CD14-positive monocyte (primary cell): ENCODE measurements at regions not wholly inside any gene's neighbourhood (a gene's known extent, or its start where the extent isn't known, plus 50 kb on each side); places are given as distances from the start of the nearest gene placed in this dataset.

Source experiments
- DNase-seq, 3 donors: peaks; one replicate each; pipeline ENCODE4 v3.0.0-alpha.2; 2011 to 2022
- H2AFZ ChIP-seq: 2 replicates; pipeline ENCODE4 v1.6.0; 2012; ENCODE audit warnings: mild to moderate bottlenecking, low read depth, low read length, inconsistent platforms; ENCODE audit not compliant: insufficient read depth, poor library complexity, severe bottlenecking
- H3K27ac ChIP-seq, 2 donors: 1 replicate in 1 of 2; 2 replicates in 1 of 2; pipeline ENCODE4 v1.5.1; 2012 to 2013; ENCODE audit warnings: low read length in 2 of 2, control low read depth in 1 of 2, inconsistent platforms in 1 of 2, low read depth in 1 of 2, mild to moderate bottlenecking in 1 of 2
- H3K27me3 ChIP-seq, 2 donors: one replicate each; pipeline versions ENCODE4 v1.6.0 to v1.6.1; 2011 to 2013; ENCODE audit warnings: low read length in 2 of 2; ENCODE audit not compliant: control insufficient read depth in 2 of 2, insufficient read depth in 2 of 2
- H3K36me3 ChIP-seq, 2 donors: replicated peaks in 1 of 2; 1 replicate in 1 of 2; 2 replicates in 1 of 2; pipeline versions ENCODE4 v1.5.1 to v1.6.1; 2012 to 2013; ENCODE audit warnings: low read length in 2 of 2, control low read depth in 1 of 2, inconsistent platforms in 1 of 2, mild to moderate bottlenecking in 1 of 2; ENCODE audit not compliant: insufficient read depth in 2 of 2, control insufficient read depth in 1 of 2
- H3K4me1 ChIP-seq, 2 donors: 1 replicate in 1 of 2; 2 replicates in 1 of 2; pipeline versions ENCODE4 v1.5.1 to v1.6.1; 2012 to 2013; ENCODE audit warnings: low read length in 2 of 2, control low read depth in 1 of 2, inconsistent platforms in 1 of 2, mild to moderate bottlenecking in 1 of 2, moderate library complexity in 1 of 2; ENCODE audit not compliant: insufficient read depth in 2 of 2, control insufficient read depth in 1 of 2
- H3K4me2 ChIP-seq: replicated peaks from 2 replicates; pipeline ENCODE3; 2012; ENCODE audit warnings: low read length, moderate library complexity, mild to moderate bottlenecking; ENCODE audit not compliant: poor library complexity, severe bottlenecking; ENCODE audit errors: extremely low read depth
- H3K4me3 ChIP-seq, 3 experiments: fragments of 200-600 bp in 1 of 3; sonication (generic) in 1 of 3; replicated peaks in 1 of 3; 1 replicate in 2 of 3; 2 replicates in 1 of 3; pipeline ENCODE4 v1.5.1; 2011 to 2013; ENCODE audit warnings: low read length in 3 of 3, mild to moderate bottlenecking in 3 of 3, control low read depth in 2 of 3, low read depth in 2 of 3, inconsistent platforms in 1 of 3, moderate library complexity in 1 of 3
- H3K79me2 ChIP-seq: 2 replicates; pipeline ENCODE4 v1.6.0; 2012; ENCODE audit warnings: mild to moderate bottlenecking, control low read depth, inconsistent platforms, low read length, moderate library complexity; ENCODE audit not compliant: insufficient read depth
- H3K9ac ChIP-seq: 2 replicates; pipeline ENCODE4 v1.6.0; 2017; ENCODE audit warnings: low read length, mild to moderate bottlenecking; ENCODE audit not compliant: insufficient read depth, poor library complexity, severe bottlenecking
- H3K9me3 ChIP-seq, 2 donors: replicated peaks in 1 of 2; 1 replicate in 1 of 2; 2 replicates in 1 of 2; pipeline versions ENCODE4 v1.5.1 to v1.6.1; 2012 to 2013; ENCODE audit warnings: low read length in 2 of 2, control low read depth in 1 of 2; ENCODE audit not compliant: control insufficient read depth in 1 of 2, insufficient read depth in 1 of 2
- H4K20me1 ChIP-seq: 2 replicates; pipeline ENCODE4 v1.6.0; 2012; ENCODE audit warnings: mild to moderate bottlenecking, low read length, control low read depth, moderate library complexity; ENCODE audit not compliant: insufficient read depth
- H3K27ac Mint-ChIP-seq, 7 donors: one replicate each; pipeline ENCODE4 v1.8.0; 2020; ENCODE audit warnings: mild to moderate bottlenecking in 7 of 7, mixed read lengths in 7 of 7, moderate library complexity in 6 of 7, inconsistent platforms in 2 of 7
- H3K27me3 Mint-ChIP-seq, 3 donors: one replicate each; pipeline ENCODE4 v1.8.0; 2021 to 2022; ENCODE audit warnings: low read depth in 3 of 3, mild to moderate bottlenecking in 3 of 3, mixed read lengths in 3 of 3, moderate library complexity in 3 of 3, inconsistent platforms in 1 of 3
- H3K36me3 Mint-ChIP-seq, 2 donors: one replicate each; pipeline ENCODE4 v1.8.0; 2020; ENCODE audit warnings: mixed read lengths in 2 of 2, inconsistent platforms in 1 of 2, mild to moderate bottlenecking in 1 of 2
- H3K4me1 Mint-ChIP-seq: one replicate; pipeline ENCODE4 v1.8.0; 2020; ENCODE audit warnings: mild to moderate bottlenecking, mixed read lengths
- H3K4me3 Mint-ChIP-seq, 2 donors: one replicate each; pipeline ENCODE4 v1.8.0; 2020; ENCODE audit warnings: mild to moderate bottlenecking in 2 of 2, mixed read lengths in 2 of 2, moderate library complexity in 1 of 2
- H3K9me3 Mint-ChIP-seq, 7 donors: one replicate each; pipeline ENCODE4 v1.8.0; 2020 to 2022; ENCODE audit warnings: mixed read lengths in 7 of 7, mild to moderate bottlenecking in 6 of 7, moderate library complexity in 6 of 7, inconsistent platforms in 2 of 7
- WGBS: methylation state at CpG from one replicate; pipeline ENCODE4 v1.1.5; 2013; ENCODE audit warnings: missing lambda C conversion rate; ENCODE audit not compliant: insufficient coverage; 5-methylcytosine and 5-hydroxymethylcytosine counted together
- intact Hi-C, 2 donors: fragments of 100-400 bp; cut with micrococcal nuclease; formaldehyde crosslinking; loops; one replicate each; pipeline versions ENCODE4 v1.15.0 to v1.15.1; 2023
- TF ChIP-seq, protein P1 (sequence below): fragments of 200-600 bp; IDR thresholded peaks from one replicate; pipeline ENCODE4 v1.8.0; 2022; ENCODE audit warnings: antibody characterized with exemption, mild to moderate bottlenecking

DNA sequence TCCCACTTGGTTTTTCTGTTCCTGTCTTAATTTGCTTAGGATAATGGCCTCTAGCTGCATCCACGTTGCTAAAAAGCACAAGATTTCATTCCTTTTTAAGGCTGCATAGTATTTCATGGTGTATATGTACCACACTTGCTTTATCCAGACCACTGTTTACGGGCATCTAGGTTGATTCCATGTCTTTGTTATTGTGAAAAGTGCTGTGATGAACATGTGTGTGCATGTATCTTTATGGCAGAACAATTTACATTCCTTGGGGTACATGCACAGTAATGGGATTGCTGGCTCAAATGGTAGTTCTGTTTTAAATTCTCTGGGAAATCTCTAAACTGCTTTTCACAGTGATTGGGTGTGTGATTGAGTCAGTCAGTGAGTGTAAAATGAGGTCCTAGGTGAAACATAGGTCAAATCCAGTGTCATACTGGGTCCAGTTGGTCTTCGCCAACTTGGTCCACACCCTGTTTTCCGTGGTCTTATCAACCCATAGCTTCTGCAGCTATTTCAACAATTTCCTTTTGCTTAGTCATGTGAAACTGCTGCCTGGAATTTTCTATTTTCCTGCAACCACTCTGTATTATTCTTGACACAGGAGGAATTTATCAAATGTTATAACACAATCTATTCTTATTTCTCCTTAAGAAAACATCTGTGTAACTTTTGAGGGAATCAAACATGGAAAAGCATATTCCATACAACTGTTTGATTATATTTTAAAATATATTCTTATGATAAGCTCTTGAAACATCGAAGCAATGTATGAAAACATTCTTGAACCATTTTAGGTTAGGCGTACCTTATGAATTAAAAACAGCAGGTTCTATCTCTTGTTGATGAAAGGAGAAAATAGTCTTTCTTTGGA lies 82.9 kb downstream of the ADCYAP1 start:
- H3K79me2 ChIP-seq = no peaks in the 10 kb centered on the region
- WGBS = 50% methylated on average over 2 of the region's 6 CpGs
- H3K36me3 Mint-ChIP-seq = no peaks in the 10 kb centered on the region
- peaks cover 0 to 1% (median 0%) of the 10 kb centered on the region in 3 donors for H3K27me3 Mint-ChIP-seq
- peaks cover 0 to 5% of the 10 kb centered on the region in 2 donors for H3K9me3 ChIP-seq
- no peak overlapping the region for H3K27ac ChIP-seq
- H3K4me2 ChIP-seq = no peak overlapping the region
- DNase-seq = no peak
- no peak overlapping the region for H2AFZ ChIP-seq
- no peaks in the 10 kb centered on the region for H3K4me1 ChIP-seq
- no peaks in the 10 kb centered on the region for H3K36me3 ChIP-seq
- H3K9ac ChIP-seq = no peak overlapping the region
- intact Hi-C loops = no loop called here
- H3K4me3 ChIP-seq = no peak overlapping the region
- no peak overlapping the region for H3K27ac Mint-ChIP-seq
- no peaks in the 10 kb centered on the region for H3K27me3 ChIP-seq
- TF ChIP-seq, protein P1, sequence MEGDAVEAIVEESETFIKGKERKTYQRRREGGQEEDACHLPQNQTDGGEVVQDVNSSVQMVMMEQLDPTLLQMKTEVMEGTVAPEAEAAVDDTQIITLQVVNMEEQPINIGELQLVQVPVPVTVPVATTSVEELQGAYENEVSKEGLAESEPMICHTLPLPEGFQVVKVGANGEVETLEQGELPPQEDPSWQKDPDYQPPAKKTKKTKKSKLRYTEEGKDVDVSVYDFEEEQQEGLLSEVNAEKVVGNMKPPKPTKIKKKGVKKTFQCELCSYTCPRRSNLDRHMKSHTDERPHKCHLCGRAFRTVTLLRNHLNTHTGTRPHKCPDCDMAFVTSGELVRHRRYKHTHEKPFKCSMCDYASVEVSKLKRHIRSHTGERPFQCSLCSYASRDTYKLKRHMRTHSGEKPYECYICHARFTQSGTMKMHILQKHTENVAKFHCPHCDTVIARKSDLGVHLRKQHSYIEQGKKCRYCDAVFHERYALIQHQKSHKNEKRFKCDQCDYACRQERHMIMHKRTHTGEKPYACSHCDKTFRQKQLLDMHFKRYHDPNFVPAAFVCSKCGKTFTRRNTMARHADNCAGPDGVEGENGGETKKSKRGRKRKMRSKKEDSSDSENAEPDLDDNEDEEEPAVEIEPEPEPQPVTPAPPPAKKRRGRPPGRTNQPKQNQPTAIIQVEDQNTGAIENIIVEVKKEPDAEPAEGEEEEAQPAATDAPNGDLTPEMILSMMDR = no peak
- no peaks in the 10 kb centered on the region for H4K20me1 ChIP-seq
- no peaks in the 10 kb centered on the region for H3K4me1 Mint-ChIP-seq
- H3K9me3 Mint-ChIP-seq = peaks cover 0 to 7% (median 2%) of the 10 kb centered on the region in 7 donors
- H3K4me3 Mint-ChIP-seq = no peak overlapping the region

DNA sequence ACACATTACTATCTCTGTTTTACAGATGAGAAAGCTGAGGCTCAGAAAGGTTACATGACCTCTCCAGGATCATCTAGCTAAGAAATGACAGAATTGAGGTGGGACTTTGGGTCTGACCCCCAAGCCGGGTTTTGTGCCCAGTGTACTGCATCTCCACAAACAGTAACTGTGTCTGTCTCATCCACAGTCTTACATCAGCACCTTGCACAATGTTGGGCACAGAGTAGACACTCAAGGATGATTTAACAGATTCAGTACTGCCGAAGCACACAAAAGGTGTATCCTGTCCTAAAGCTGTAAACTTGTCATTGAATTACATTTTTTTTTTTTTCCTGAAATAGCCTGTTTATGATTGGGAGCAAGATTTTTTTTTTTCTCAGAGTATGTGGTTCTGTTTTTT lies 84.8 kb downstream of the ADCYAP1 start:
- no peak overlapping the region for H3K27ac Mint-ChIP-seq
- H3K36me3 Mint-ChIP-seq = no peaks in the 10 kb centered on the region
- peaks cover 0 to 1% (median 0%) of the 10 kb centered on the region in 3 donors for H3K27me3 Mint-ChIP-seq
- TF ChIP-seq, protein P1 = no peak
- H3K9me3 Mint-ChIP-seq = peaks cover 0 to 9% (median 4%) of the 10 kb centered on the region in 7 donors
- no peaks in the 10 kb centered on the region for H3K79me2 ChIP-seq
- DNase-seq = no peak
- H3K4me3 Mint-ChIP-seq = no peak overlapping the region
- H3K4me2 ChIP-seq = no peak overlapping the region
- no peaks in the 10 kb centered on the region for H3K4me1 ChIP-seq
- H2AFZ ChIP-seq = no peak overlapping the region
- no peaks in the 10 kb centered on the region for H3K36me3 ChIP-seq
- no peaks in the 10 kb centered on the region for H4K20me1 ChIP-seq
- 100% methylated on average over 1 of the region's 2 CpGs for WGBS
- no peaks in the 10 kb centered on the region for H3K4me1 Mint-ChIP-seq
- intact Hi-C loops = no loop called here
- no peaks in the 10 kb centered on the region for H3K27me3 ChIP-seq
- H3K9me3 ChIP-seq = peaks cover 0 to 7% of the 10 kb centered on the region in 2 donors
- H3K4me3 ChIP-seq = no peak overlapping the region
- H3K27ac ChIP-seq = no peak overlapping the region
- H3K9ac ChIP-seq = no peak overlapping the region
